MG63 (cell line): ENCODE measurements at regions not wholly inside any gene's neighbourhood (a gene's known extent, or its start where the extent isn't known, plus 50 kb on each side); places are given as distances from the start of the nearest gene placed in this dataset.

Source experiments
- DNase-seq: peaks from one replicate; pipeline ENCODE4 v3.0.0-alpha.2; 2020
- H3K27me3 ChIP-seq: fragments of 250-450 bp; sonication (Bioruptor Pico); 2 replicates; pipeline ENCODE4 v1.5.1; 2020; ENCODE audit warnings: mild to moderate bottlenecking, moderate library complexity
- H3K36me3 ChIP-seq: fragments of 250-450 bp; sonication (Bioruptor Pico); 2 replicates; pipeline ENCODE4 v1.5.1; 2020; ENCODE audit warnings: mild to moderate bottlenecking, moderate library complexity
- H3K4me3 ChIP-seq: fragments of 250-450 bp; sonication (Bioruptor Pico); 2 replicates; pipeline ENCODE4 v1.5.1; 2020; ENCODE audit warnings: mild to moderate bottlenecking, moderate library complexity
- H3K9me3 ChIP-seq: fragments of 250-450 bp; sonication (Bioruptor Pico); 2 replicates; pipeline ENCODE4 v1.5.1; 2020; ENCODE audit warnings: mild to moderate bottlenecking, moderate library complexity

DNA sequence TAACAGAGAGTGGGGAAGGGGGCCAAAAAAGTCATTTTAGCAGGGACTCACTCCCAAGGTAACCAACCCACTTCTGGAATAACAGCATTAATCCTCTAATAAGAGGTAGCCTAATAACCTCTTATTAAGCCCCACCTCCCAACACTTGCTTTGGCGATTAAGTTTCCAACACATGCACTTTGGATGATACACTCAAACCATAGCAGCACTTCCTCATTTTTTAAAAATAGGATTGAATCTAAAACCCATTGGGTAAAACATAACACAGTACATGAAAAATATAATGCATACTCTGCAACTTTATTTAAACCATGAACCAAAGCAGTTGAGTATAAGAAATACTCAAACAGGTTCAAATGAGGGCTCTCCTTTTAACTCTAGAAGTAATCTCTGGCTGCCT, 318.3 kb downstream of the HACE1 start:
- DNase-seq, result no peak
- Histone ChIP-seq H3K36me3 (no peaks in the 10 kb centered on the region), H3K4me3 (no peak overlapping the region), H3K9me3 (no peaks in the 10 kb centered on the region), H3K27me3 (no peaks in the 10 kb centered on the region)

DNA sequence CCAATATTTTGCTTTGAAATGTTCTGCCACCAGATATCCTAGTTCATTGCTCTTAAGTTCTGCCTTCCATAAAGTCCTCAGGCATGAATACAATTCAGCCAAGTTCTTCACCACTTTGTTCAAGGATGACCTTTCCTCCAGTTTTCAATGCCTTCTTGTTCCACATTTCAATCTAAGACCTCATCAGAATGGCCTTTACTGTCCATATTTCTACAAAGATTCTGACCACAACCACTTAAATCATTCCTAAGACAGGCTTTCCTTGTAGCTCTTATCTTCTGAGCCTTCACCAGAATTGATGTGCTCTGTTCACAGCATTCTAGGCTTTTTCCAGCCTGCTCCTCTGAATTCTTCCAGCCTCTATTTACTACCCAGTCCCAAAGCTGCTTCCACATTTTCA, 319.0 kb downstream of the HACE1 start:
- H3K36me3 ChIP-seq, result no peaks in the 10 kb centered on the region
- H3K27me3 ChIP-seq, result no peaks in the 10 kb centered on the region
- no peaks in the 10 kb centered on the region for H3K9me3 ChIP-seq
- DNase-seq, result no peak
- no peak overlapping the region for H3K4me3 ChIP-seq

DNA sequence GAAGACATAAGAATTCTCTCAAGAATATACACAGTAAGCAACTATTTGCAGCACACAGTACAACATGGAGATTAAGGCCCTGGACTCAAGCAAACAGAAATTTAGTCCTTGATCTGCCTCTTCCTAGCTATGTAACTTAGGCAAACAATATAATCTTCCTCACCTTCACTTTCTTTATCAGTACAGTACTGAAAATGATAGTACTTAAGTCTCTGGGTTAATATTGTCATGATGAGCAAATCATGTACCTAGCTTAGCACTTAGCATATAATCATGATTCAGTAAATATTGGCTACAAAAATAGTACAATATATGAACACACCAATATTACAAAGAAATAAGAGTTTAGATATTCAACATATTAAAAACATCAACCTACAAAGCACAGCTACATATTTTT, 320.5 kb downstream of the HACE1 start:
- H3K36me3 ChIP-seq, result no peaks in the 10 kb centered on the region
- DNase-seq, result no peak
- H3K4me3 ChIP-seq, result no peak overlapping the region
- H3K27me3 ChIP-seq, result no peaks in the 10 kb centered on the region
- H3K9me3 ChIP-seq, result no peaks in the 10 kb centered on the region

DNA sequence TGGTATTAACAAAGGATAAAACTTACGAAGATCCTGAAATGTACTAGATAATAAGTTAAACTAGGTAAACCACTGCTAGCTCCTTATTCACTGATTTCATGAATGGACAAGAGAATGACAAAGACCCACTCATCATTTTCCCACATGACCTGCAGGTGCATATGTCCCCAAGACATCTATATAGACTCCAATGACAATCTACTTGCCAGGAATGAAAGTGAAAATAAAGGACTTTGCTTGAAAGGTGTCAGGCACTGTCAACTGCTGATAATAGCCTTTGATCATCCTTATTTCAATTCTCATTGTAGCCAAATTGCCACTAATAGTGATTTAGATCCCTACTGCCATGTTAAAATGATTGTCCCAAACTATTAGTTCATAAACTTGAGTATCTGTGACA, 321.8 kb downstream of the HACE1 start:
- Histone ChIP-seq H3K9me3 (no peaks in the 10 kb centered on the region), H3K4me3 (no peak overlapping the region), H3K36me3 (no peaks in the 10 kb centered on the region), H3K27me3 (no peaks in the 10 kb centered on the region)
- no peak for DNase-seq

DNA sequence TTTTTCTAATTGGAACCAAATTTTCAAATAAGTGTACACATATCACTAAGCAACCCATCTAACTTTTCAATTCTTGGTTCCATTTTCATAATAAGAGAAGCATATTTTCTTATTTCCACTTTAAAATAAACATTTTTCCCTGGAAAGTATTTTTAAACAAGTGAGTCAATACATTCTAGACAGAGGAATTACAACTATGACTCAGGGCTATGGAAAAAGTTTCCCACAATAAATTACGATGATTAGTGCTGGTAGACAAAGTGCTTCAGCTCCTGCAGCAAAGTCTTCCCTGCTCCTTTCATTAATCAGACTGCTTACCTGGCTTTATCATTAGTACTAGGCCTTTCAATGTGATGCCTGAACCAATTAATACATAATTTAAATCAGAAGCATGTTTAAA, 322.5 kb downstream of the HACE1 start:
- Histone ChIP-seq H3K27me3 (no peaks in the 10 kb centered on the region), H3K4me3 (no peak overlapping the region), H3K36me3 (no peaks in the 10 kb centered on the region), H3K9me3 (no peaks in the 10 kb centered on the region)
- no peak for DNase-seq

DNA sequence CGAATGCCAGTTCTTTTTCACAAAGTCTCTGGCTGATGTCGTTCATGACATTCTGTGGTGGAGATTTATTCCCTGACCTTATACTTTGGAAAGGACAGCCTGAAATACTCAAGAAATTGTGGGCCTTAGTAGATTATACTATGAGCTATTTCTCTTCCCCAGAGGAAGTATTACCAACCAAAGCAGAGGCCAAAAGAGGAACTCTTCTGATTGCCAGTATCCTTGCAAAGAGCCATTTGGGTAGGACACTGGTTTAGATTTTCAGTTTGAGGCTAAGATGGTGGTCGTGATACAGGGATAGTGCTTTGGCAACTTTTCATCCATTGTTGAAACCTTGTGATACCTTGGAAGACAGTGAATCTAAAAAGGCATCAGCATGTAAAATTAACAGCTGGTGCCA, 327.3 kb downstream of the HACE1 start:
- H3K4me3 ChIP-seq, result no peak overlapping the region
- no peaks in the 10 kb centered on the region for H3K9me3 ChIP-seq
- H3K27me3 ChIP-seq, result no peaks in the 10 kb centered on the region
- no peaks in the 10 kb centered on the region for H3K36me3 ChIP-seq
- no peak for DNase-seq

DNA sequence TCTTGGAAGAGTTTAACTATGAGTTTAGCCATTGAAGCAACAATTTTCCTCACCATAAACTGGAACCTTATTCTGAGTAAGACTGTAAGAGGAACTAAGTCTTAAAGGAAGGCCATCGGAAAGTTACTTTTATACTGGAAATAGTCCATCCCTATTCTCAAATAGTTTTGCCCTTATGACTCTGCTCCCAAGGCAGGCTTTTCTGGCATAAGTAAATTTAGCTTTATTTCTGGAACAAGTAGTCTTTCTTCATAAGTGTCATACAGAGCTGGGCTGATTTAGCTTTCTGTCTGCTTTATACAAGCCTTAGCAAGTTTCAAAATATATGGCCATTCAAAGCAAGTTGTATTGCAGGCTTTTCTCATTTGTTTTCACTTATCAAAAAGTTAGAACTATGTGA, 328.1 kb downstream of the HACE1 start:
- Histone ChIP-seq H3K27me3 (no peaks in the 10 kb centered on the region), H3K9me3 (no peaks in the 10 kb centered on the region), H3K4me3 (no peak overlapping the region), H3K36me3 (no peaks in the 10 kb centered on the region)
- no peak for DNase-seq

DNA sequence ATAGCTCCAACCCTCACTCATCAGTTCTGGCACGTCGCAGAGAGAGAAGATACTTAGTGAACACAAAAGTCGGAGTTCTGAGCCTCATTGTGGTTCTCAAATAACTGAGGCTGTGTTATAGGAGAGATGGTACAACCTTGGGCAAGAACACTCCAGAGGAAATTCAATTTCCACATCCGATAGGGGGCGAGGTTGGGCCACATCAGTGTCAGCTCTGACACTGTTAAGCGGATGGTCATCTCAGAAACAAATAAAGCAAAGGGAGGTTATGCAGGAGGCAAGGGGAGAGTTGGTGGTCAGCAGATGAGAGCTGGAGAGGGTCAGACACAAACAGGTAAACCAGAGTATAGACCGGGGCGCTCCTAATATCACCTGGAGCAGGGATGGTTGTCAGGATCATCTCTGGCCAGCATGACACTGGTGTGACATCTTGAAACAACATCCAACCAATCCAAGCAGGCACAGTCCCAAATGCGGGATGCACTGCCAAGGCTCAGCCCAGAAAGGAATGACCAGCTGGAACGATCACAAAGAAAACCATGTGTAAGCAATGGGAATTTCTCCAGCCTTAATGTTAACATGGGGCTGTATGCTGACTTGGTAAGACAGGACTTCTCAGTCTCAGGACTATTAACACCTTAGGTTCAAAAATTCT, 331.8 kb downstream of the HACE1 start:
- DNase-seq, result peak; percentile 63
- H3K36me3 ChIP-seq, result no peaks in the 10 kb centered on the region
- no peaks in the 10 kb centered on the region; the same call in 1 of the 2 replicates for H3K27me3 ChIP-seq
- no peak overlapping the region for H3K4me3 ChIP-seq
- no peaks in the 10 kb centered on the region for H3K9me3 ChIP-seq

DNA sequence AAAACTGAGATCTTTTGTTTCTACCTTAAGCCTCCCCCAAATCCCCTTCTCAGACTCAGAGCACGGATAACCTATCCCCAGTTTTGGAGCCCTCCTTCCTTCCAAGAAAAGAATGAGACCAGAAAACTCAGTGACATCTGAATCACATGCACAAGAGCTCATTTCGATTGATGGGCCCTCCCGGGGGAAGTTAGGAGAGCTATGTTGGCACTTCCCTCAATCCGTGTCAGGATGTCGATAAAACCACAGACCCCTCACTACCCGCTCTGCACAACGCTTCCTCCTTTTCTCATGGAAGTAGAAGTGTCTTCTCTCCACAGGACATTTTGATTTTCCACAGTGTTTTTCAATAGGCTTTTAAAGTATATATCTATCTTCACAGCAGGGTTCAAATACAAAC, 332.4 kb downstream of the HACE1 start:
- Histone ChIP-seq H3K9me3 (no peaks in the 10 kb centered on the region), H3K4me3 (no peak overlapping the region), H3K27me3 (no peaks in the 10 kb centered on the region; the same call in 1 of the 2 replicates), H3K36me3 (no peaks in the 10 kb centered on the region)
- no peak for DNase-seq

DNA sequence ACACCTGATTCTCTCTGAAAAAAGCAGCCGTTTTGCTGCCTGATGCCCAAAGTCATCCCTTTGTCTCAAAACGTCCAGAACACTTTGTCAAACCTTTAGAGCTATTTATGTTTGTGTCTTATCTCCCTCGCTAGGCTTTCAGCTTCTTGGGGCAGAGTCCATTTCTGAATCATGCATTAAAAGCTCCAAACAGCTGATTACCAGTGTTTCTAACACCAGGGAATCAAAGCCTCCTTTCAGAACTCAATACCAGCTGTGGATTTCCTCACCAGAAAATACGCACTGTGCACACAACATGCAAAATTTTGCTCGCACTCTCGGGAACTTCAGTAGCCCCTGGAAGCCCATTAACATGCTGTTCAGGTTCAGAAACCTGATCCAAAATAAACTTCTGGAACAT, 333.3 kb downstream of the HACE1 start:
- DNase-seq, result no peak
- Histone ChIP-seq H3K9me3 (no peaks in the 10 kb centered on the region), H3K36me3 (no peaks in the 10 kb centered on the region), H3K4me3 (no peak overlapping the region), H3K27me3 (no peaks in the 10 kb centered on the region; the same call in 1 of the 2 replicates)

DNA sequence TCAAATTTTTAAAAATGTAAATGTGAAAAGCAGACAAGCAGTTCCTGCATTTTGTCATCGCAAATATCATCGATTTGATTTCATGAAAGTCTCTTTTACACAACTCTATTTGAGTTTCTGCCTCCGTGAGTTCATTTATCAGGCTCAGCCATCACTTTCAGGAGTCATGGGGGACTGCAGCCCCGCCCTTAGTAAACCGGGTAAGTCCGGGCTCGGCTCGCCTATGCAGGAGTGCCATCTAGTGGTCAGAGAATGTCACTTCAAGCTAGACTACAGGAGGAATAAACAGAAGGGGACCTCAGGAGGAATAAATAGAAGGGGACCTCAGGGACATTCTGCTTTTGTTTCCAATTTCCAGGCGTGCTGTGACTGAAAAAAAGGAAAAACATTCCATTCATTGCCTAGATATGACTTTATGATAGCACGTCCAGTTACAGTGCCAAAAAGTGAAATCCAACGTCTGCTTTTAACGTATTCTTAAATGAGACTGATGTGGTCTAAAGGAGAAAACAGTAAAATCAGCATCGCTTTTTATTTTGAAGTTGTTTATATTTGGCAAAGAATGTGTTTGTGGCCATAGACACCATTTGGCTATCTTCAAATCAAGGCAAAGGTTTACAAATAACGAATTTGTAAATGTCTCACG, 333.9 kb downstream of the HACE1 start:
- Histone ChIP-seq H3K9me3 (no peaks in the 10 kb centered on the region), H3K4me3 (no peak overlapping the region), H3K27me3 (no peaks in the 10 kb centered on the region; the same call in 1 of the 2 replicates), H3K36me3 (no peaks in the 10 kb centered on the region)
- DNase-seq, result peak; percentile 60

DNA sequence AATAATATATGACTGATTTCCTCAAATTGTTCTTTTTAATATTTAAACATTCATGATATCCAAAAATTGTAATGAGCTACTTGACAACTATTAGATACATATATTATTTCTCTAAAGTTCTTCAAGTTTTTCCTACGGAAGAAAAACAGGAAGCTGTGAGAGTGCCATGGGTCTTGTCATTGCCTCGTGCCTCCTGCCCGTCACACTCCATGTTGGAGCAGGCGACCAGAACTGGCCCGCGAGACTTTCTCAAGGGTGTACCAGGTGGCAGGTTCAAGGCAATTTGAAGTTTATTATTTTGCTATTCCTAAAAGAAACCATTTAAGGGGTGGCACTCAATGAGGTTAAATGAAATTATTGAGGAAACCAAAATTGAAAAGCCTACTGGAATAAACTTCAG, 337.2 kb downstream of the HACE1 start:
- no peak for DNase-seq

DNA sequence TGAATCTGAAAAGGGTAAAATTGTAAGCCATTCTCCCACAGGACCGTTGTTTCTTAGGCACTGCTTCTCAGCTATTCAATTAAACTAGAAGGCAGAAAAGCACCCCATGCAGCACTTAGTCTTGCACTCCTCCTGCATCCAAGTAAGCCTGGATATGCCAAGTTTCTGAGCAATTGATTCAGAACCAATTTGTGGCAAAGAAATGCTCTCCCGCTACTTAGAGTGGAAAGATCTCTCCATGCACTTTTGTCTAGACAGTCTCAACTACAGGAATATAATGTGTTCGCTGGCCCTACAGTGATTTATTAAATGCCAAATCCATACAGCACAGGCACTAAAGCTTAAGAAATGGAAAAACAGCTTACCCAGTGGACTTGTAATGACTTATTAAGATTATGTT, 338.5 kb downstream of the HACE1 start:
- H3K27me3 ChIP-seq, result no peaks in the 10 kb centered on the region; the same call in 1 of the 2 replicates
- H3K4me3 ChIP-seq, result no peak overlapping the region
- no peak for DNase-seq
- H3K9me3 ChIP-seq, result no peaks in the 10 kb centered on the region
- H3K36me3 ChIP-seq, result no peaks in the 10 kb centered on the region

More for the DNA sequence above, 337.2 kb downstream of the HACE1 start:
- Histone ChIP-seq H3K36me3 (no peaks in the 10 kb centered on the region), H3K27me3 (no peaks in the 10 kb centered on the region; the same call in 1 of the 2 replicates), H3K4me3 (no peak overlapping the region), H3K9me3 (no peaks in the 10 kb centered on the region)

DNA sequence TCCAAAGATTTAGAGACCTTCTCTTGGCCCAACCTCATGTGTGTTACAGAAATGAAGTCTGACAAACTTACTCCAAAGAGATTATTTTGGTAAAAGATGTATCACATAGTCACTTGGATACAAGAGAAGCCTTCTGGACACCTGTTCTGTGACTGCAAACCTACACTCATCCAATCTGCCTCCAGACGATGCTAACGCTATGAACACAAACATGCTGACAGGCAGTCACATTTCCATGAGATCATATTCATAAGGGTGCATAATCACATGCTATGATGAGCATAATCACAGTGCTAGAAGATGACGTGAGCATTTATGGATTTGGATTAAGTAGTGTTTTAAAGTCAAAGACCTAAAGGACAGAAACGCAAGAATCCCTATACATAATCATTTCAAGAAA, 340.2 kb downstream of the HACE1 start:
- DNase-seq, result no peak
- no peaks in the 10 kb centered on the region; the same call in 1 of the 2 replicates for H3K27me3 ChIP-seq
- H3K9me3 ChIP-seq, result no peaks in the 10 kb centered on the region; the same call in 1 of the 2 replicates
- H3K36me3 ChIP-seq, result no peaks in the 10 kb centered on the region
- no peak overlapping the region for H3K4me3 ChIP-seq

DNA sequence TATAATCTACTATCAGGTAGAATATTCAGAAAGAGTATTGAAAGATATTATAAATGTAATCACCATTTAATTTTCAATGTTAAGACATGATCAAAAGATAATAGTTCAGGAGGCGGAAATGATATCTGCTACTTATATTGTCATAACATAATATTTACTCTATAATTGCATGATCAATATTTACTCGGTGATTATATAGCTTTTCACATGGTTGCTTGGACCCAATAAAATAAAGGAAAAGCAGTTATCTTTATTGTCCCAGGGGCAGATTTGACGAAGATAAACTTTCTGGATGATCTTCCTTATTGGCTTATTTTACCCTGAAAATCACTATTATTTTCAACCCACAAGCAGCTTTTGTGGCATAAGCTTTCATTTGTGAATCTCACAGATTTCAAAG, 350.4 kb downstream of the HACE1 start:
- DNase-seq, result no peak
- H3K36me3 ChIP-seq, result no peaks in the 10 kb centered on the region

DNA sequence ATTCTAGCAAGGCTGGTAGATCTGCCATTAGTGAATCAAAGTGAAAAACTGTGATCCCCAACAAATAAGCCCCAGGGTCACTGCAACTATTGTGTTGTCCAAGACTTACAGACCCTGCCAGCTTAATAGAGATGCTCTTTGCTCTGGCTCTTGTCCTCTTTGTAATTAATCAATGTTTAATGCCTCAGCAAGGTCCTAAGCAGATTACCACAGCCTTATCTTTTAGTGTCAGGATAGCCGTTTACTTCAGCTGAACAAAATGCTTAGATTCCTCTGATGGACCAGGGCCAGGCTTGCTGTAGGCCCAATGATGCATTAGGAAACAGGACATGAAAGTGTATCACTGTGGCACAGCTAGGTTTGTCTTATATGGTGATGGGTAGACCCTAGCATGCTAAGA, 353.3 kb downstream of the HACE1 start:
- H3K9me3 ChIP-seq, result no peaks in the 10 kb centered on the region
- no peaks in the 10 kb centered on the region; the same call in 1 of the 2 replicates for H3K27me3 ChIP-seq
- H3K36me3 ChIP-seq, result no peaks in the 10 kb centered on the region
- DNase-seq, result no peak
- no peak overlapping the region for H3K4me3 ChIP-seq

More for the DNA sequence above, 350.4 kb downstream of the HACE1 start:
- no peak overlapping the region for H3K4me3 ChIP-seq
- no peaks in the 10 kb centered on the region; the same call in 1 of the 2 replicates for H3K27me3 ChIP-seq
- H3K9me3 ChIP-seq, result no peaks in the 10 kb centered on the region

DNA sequence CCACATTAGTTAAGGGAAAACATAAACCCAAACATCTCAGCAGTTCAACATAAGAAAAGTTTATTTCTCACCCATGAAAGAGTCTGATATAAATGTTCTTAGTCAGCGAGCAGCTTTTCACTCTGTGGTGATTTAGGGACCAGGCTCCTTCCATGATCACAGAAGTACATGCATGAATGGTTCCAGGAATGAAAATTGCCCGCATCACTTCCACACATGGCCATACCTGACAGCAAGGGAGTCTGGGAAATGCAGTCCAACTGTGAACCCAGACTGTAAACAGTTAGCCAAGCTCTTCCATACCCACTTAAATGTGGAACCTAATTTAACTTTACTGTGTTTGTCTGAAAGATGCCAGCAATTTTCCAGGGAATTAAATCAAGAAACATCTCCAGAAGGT, 353.9 kb downstream of the HACE1 start:
- no peak overlapping the region for H3K4me3 ChIP-seq
- no peaks in the 10 kb centered on the region for H3K36me3 ChIP-seq
- no peak for DNase-seq
- no peaks in the 10 kb centered on the region; the same call in 1 of the 2 replicates for H3K27me3 ChIP-seq
- H3K9me3 ChIP-seq, result no peaks in the 10 kb centered on the region

DNA sequence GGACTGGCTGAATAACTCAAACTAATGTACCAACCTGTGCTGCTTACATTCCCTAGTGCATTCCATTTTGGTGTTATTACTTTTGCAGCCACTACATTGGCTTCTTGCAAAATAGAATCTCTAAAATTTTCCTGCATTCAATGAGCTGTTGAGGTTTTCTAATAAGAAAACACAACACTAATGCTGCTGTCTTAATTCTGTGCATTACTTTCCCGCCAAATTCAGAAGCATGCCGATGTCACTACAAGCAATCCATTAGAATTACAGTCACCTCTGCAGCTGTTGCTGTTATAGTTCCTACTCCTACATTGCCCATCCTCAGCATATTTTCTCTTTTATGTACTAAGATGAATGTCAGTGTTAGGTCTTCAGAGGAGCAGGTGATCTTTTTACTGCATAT, 359.5 kb downstream of the HACE1 start:
- Histone ChIP-seq H3K36me3 (no peaks in the 10 kb centered on the region), H3K4me3 (no peak overlapping the region), H3K27me3 (no peaks in the 10 kb centered on the region), H3K9me3 (no peaks in the 10 kb centered on the region)
- DNase-seq, result no peak
